ENCODE measurements at regions not wholly inside any gene's neighbourhood (a gene's known extent, or its start where the extent isn't known, plus 50 kb on each side); places are given as distances from the start of the nearest gene placed in this dataset.

- TF ChIP-seq PRMT5 (CRISPR knock-in tag; IDR thresholded peaks at IDR 0.05) (no peak), TAF1 (IDR thresholded peaks at IDR 0.05; ENCODE audit: control insufficient read depth, extremely low read depth, insufficient read depth, low read length, severe bottlenecking) (no peak), ZNF507 (tag; conservative IDR thresholded peaks at IDR 0.05) (no peak), EP300 (IDR thresholded peaks at IDR 0.05; ENCODE audit: low read length) (no peak), GTF2F1 (IDR thresholded peaks at IDR 0.05; ENCODE audit: low read depth, low read length) (no peak), HINFP (tag; conservative IDR thresholded peaks at IDR 0.05; ENCODE audit: low read depth) (no peak), SMAD4 (CRISPR knock-in tag; conservative IDR thresholded peaks at IDR 0.05) (no peak), BDP1 (IDR thresholded peaks at IDR 0.05; ENCODE audit: insufficient read depth, insufficient read length) (no peak), PTTG1 (tag; IDR thresholded peaks at IDR 0.05; ENCODE audit: low read depth) (no peak), POLR2A (conservative IDR thresholded peaks at IDR 0.05) (no peak), GATAD2A (IDR thresholded peaks at IDR 0.05) (no peak), ZHX1 (conservative IDR thresholded peaks at IDR 0.05; ENCODE audit: low read length) (no peak), POLR2G (IDR thresholded peaks at IDR 0.05; ENCODE audit: low read depth, low read length) (no peak)
- TF ChIP-seq, protein P1, sequence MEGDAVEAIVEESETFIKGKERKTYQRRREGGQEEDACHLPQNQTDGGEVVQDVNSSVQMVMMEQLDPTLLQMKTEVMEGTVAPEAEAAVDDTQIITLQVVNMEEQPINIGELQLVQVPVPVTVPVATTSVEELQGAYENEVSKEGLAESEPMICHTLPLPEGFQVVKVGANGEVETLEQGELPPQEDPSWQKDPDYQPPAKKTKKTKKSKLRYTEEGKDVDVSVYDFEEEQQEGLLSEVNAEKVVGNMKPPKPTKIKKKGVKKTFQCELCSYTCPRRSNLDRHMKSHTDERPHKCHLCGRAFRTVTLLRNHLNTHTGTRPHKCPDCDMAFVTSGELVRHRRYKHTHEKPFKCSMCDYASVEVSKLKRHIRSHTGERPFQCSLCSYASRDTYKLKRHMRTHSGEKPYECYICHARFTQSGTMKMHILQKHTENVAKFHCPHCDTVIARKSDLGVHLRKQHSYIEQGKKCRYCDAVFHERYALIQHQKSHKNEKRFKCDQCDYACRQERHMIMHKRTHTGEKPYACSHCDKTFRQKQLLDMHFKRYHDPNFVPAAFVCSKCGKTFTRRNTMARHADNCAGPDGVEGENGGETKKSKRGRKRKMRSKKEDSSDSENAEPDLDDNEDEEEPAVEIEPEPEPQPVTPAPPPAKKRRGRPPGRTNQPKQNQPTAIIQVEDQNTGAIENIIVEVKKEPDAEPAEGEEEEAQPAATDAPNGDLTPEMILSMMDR (IDR thresholded peaks at IDR 0.05 in 2 of 3, conservative IDR thresholded peaks at IDR 0.05 in 1 of 3; ENCODE audit: insufficient read depth in 2 of 3, low read depth in 1 of 3, low read length in 3 of 3) = no peak
Measured at GRCh38 chr18:75863696-75864095, 436.2 kb upstream of the SMIM21 start.

All from K562 (cell line).